H9 (cell line): ENCODE measurements at regions not wholly inside any gene's neighbourhood (a gene's known extent, or its start where the extent isn't known, plus 50 kb on each side); places are given as distances from the start of the nearest gene placed in this dataset.

Source experiments
- DNase-seq: peaks from one replicate; pipeline ENCODE4 v3.0.0-alpha.2; 2017
- H2AFZ ChIP-seq: one replicate; pipeline ENCODE4 v1.6.1; 2013; ENCODE audit warnings: mild to moderate bottlenecking, low read length, control low read depth, moderate library complexity
- H2AK5ac ChIP-seq: 2 replicates; pipeline ENCODE4 v1.6.1; 2013; ENCODE audit warnings: low read length, control low read depth, mixed read lengths; ENCODE audit not compliant: insufficient read length
- H2BK120ac ChIP-seq: one replicate; pipeline ENCODE4 v1.6.1; 2013; ENCODE audit warnings: low read depth, mild to moderate bottlenecking, low read length, control low read depth, inconsistent platforms; ENCODE audit not compliant: poor library complexity, severe bottlenecking
- H2BK12ac ChIP-seq: 2 replicates; pipeline ENCODE4 v1.6.1; 2013; ENCODE audit warnings: low read length, control low read depth, mixed read lengths, low read depth; ENCODE audit not compliant: insufficient read length
- H2BK15ac ChIP-seq: 2 replicates; pipeline ENCODE4 v1.6.1; 2013; ENCODE audit warnings: low read depth, low read length, control low read depth
- H2BK20ac ChIP-seq: one replicate; pipeline ENCODE4 v1.6.1; 2013; ENCODE audit warnings: low read depth, mild to moderate bottlenecking, low read length, control low read depth, inconsistent platforms; ENCODE audit not compliant: poor library complexity, severe bottlenecking
- H2BK5ac ChIP-seq: 2 replicates; pipeline ENCODE4 v1.6.1; 2013; ENCODE audit warnings: low read length, control low read depth, mixed read lengths; ENCODE audit not compliant: insufficient read length
- H3K14ac ChIP-seq: 2 replicates; pipeline ENCODE4 v1.6.1; 2013; ENCODE audit warnings: low read length, control low read depth; ENCODE audit not compliant: insufficient read depth
- H3K18ac ChIP-seq: 2 replicates; pipeline ENCODE4 v1.6.1; 2013; ENCODE audit warnings: low read depth, mild to moderate bottlenecking, mixed read lengths, low read length, control low read depth; ENCODE audit not compliant: insufficient read length
- H3K23ac ChIP-seq: 2 replicates; pipeline ENCODE4 v1.6.1; 2013; ENCODE audit warnings: low read length, control low read depth, mixed read lengths, low read depth; ENCODE audit not compliant: insufficient read length
- H3K23me2 ChIP-seq: 2 replicates; pipeline ENCODE4 v1.6.1; 2013; ENCODE audit warnings: low read depth, mild to moderate bottlenecking, mixed read lengths, low read length, control low read depth; ENCODE audit not compliant: insufficient read length, poor library complexity, severe bottlenecking
- H3K27ac ChIP-seq: 2 replicates; pipeline ENCODE4 v1.5.1; 2013; ENCODE audit warnings: low read length, control low read depth, mixed read lengths, low read depth; ENCODE audit not compliant: insufficient read length
- H3K27me3 ChIP-seq: 2 replicates; pipeline ENCODE4 v1.6.1; 2013; ENCODE audit warnings: low read length, control low read depth, inconsistent platforms; ENCODE audit not compliant: insufficient read depth
- H3K4ac ChIP-seq: 2 replicates; pipeline ENCODE4 v1.6.1; 2013; ENCODE audit warnings: low read depth, mild to moderate bottlenecking, control low read depth, inconsistent platforms, low read length, moderate library complexity
- H3K4me1 ChIP-seq: 2 replicates; pipeline ENCODE4 v1.6.1; 2013; ENCODE audit warnings: low read length, control low read depth, inconsistent platforms; ENCODE audit not compliant: insufficient read depth
- H3K4me2 ChIP-seq: 2 replicates; pipeline ENCODE4 v1.6.1; 2013; ENCODE audit warnings: low read length, control low read depth, mixed read lengths; ENCODE audit not compliant: insufficient read length, insufficient read depth
- H3K56ac ChIP-seq: 2 replicates; pipeline ENCODE4 v1.6.1; 2013; ENCODE audit warnings: low read depth, mild to moderate bottlenecking, mixed read lengths, low read length, control low read depth; ENCODE audit not compliant: insufficient read length
- H3K79me1 ChIP-seq: 2 replicates; pipeline ENCODE4 v1.6.1; 2013; ENCODE audit warnings: low read depth, mild to moderate bottlenecking, moderate library complexity, low read length, control low read depth, inconsistent platforms; ENCODE audit not compliant: insufficient read depth, poor library complexity, severe bottlenecking
- H3K79me2 ChIP-seq: 2 replicates; pipeline ENCODE4 v1.6.1; 2013; ENCODE audit warnings: low read length, control low read depth, inconsistent platforms; ENCODE audit not compliant: insufficient read depth
- H3K9ac ChIP-seq: 2 replicates; pipeline ENCODE4 v1.6.1; 2013; ENCODE audit warnings: low read length, control low read depth, mixed read lengths; ENCODE audit not compliant: insufficient read length; ENCODE audit errors: extremely low read depth
- H3K9me3 ChIP-seq: one replicate; pipeline ENCODE4 v1.6.1; 2013; ENCODE audit warnings: low read depth, low read length, inconsistent platforms; ENCODE audit not compliant: control insufficient read depth
- H3T11ph ChIP-seq: one replicate; pipeline ENCODE4 v1.6.1; 2013; ENCODE audit warnings: mild to moderate bottlenecking, low read length, control low read depth, inconsistent platforms
- H4K20me1 ChIP-seq: one replicate; pipeline ENCODE4 v1.6.1; 2013; ENCODE audit not compliant: control insufficient read depth, insufficient read length, insufficient read depth
- H4K5ac ChIP-seq: 2 replicates; pipeline ENCODE4 v1.6.1; 2013; ENCODE audit warnings: low read depth, mild to moderate bottlenecking, mixed read lengths, low read length, control low read depth; ENCODE audit not compliant: insufficient read length
- H4K8ac ChIP-seq: replicated peaks from 2 replicates; pipeline ENCODE4 v1.6.1; 2013; ENCODE audit warnings: low read length, control low read depth, mixed read lengths, low read depth; ENCODE audit not compliant: insufficient read length
- H4K91ac ChIP-seq: 2 replicates; pipeline ENCODE4 v1.6.1; 2013; ENCODE audit warnings: low read depth, mild to moderate bottlenecking, moderate library complexity, mixed read lengths, low read length, control low read depth; ENCODE audit not compliant: insufficient read length
- H3K27ac Mint-ChIP-seq, 3 experiments: 2 replicates in 2 of 3; 3 replicates in 1 of 3; pipeline ENCODE4 v1.8.0; 2020 to 2021; ENCODE audit warnings: mixed read lengths in 3 of 3, mild to moderate bottlenecking in 1 of 3, moderate library complexity in 1 of 3
- H3K27me3 Mint-ChIP-seq: 2 replicates; pipeline ENCODE4 v1.8.0; 2021; ENCODE audit warnings: low read depth, mild to moderate bottlenecking, moderate library complexity, mixed read lengths
- H3K36me3 Mint-ChIP-seq, 3 experiments: 2 replicates in 2 of 3; 3 replicates in 1 of 3; pipeline ENCODE4 v1.8.0; 2020 to 2021; ENCODE audit warnings: low read depth in 3 of 3, mixed read lengths in 3 of 3; ENCODE audit not compliant: insufficient read depth in 1 of 3
- H3K4me1 Mint-ChIP-seq, 2 experiments: 2 replicates each; pipeline ENCODE4 v1.8.0; 2020; ENCODE audit warnings: mixed read lengths in 2 of 2
- H3K4me3 Mint-ChIP-seq, 2 experiments: 2 replicates in 1 of 2; 3 replicates in 1 of 2; pipeline ENCODE4 v1.8.0; 2020 to 2021; ENCODE audit warnings: mild to moderate bottlenecking in 2 of 2, mixed read lengths in 2 of 2, moderate library complexity in 1 of 2
- H3K9me3 Mint-ChIP-seq, 2 experiments: 2 replicates in 1 of 2; 3 replicates in 1 of 2; pipeline ENCODE4 v1.8.0; 2020; ENCODE audit warnings: mild to moderate bottlenecking in 2 of 2, mixed read lengths in 2 of 2, moderate library complexity in 1 of 2
- CTCF ChIP-seq: fragments of 200-600 bp; sonication (generic); conservative IDR thresholded peaks from 3 replicates; pipeline ENCODE4 v1.8.0; 2021; ENCODE audit warnings: antibody characterized with exemption, mild to moderate bottlenecking
- WGBS: extraction: QIAGEN DNeasy Blood & Tissue Kit; methylation state at CpG from one replicate; pipeline ENCODE4 v1.1.7; 2013; ENCODE audit warnings: missing lambda C conversion rate, low lambda C conversion rate, mixed read lengths; ENCODE audit not compliant: insufficient read length; ENCODE audit errors: extremely low coverage; 5-methylcytosine and 5-hydroxymethylcytosine counted together

DNA sequence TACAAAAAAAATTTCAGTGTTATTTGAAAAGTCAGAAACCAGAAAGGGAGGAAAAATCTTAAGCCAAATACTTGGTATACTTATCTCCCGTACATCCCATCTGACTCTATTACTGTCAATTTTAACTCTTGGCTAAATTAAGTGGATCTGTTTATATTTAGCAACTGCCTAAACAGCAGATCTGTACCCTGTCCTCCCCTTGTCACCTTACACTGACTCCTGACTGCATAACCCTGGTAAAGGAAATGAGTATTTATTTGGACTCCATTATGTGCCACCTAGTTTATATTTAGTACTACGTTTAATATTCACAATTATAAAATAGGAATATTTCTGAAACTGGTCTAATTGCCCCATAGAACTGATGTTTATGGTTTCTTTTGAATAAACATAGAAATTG, 730.2 kb upstream of the GJE1 start:
- no peak for TF ChIP-seq CTCF
- H3K9me3 ChIP-seq: no peaks in the 10 kb centered on the region
- H3K56ac ChIP-seq: no peak overlapping the region
- peaks cover 9 to 11% of the 10 kb centered on the region in 2 experiments for H3K9me3 Mint-ChIP-seq
- H3T11ph ChIP-seq: no peak overlapping the region
- no CpG with 5 or more reads among the region's 2 CpGs for whole genome bisulfite sequencing
- no peak overlapping the region for H3K9ac ChIP-seq
- no peaks in the 10 kb centered on the region for H4K20me1 ChIP-seq
- H3K14ac ChIP-seq: no peak overlapping the region
- no peak overlapping the region for H2AK5ac ChIP-seq
- H2AFZ ChIP-seq: no peak overlapping the region
- no peaks in the 10 kb centered on the region for H3K27me3 ChIP-seq
- no peak overlapping the region for H4K5ac ChIP-seq
- H2BK15ac ChIP-seq: no peak overlapping the region
- H2BK20ac ChIP-seq: no peak overlapping the region
- H2BK120ac ChIP-seq: no peak overlapping the region
- no peaks in the 10 kb centered on the region for H3K79me1 ChIP-seq
- H3K36me3 Mint-ChIP-seq: peaks cover 6 to 11% (median 9%) of the 10 kb centered on the region in 3 experiments
- H3K4me1 ChIP-seq: no peaks in the 10 kb centered on the region
- no peak overlapping the region for H3K4me3 Mint-ChIP-seq
- H3K4me1 Mint-ChIP-seq: no peaks in the 10 kb centered on the region; a peak in 1 of 4 replicates
- no peaks in the 10 kb centered on the region for H3K27me3 Mint-ChIP-seq
- no peaks in the 10 kb centered on the region for H3K23me2 ChIP-seq
- H3K18ac ChIP-seq: no peak overlapping the region
- no peak for DNase-seq
- H4K91ac ChIP-seq: no peak overlapping the region
- no peak overlapping the region for H3K4me2 ChIP-seq
- H3K23ac ChIP-seq: no peak overlapping the region
- no peak overlapping the region for H3K27ac ChIP-seq
- no peak overlapping the region for H3K4ac ChIP-seq
- no peak overlapping the region for H2BK5ac ChIP-seq
- no peak overlapping the region for H2BK12ac ChIP-seq
- H3K79me2 ChIP-seq: no peaks in the 10 kb centered on the region
- no peak overlapping the region for H3K27ac Mint-ChIP-seq
- H4K8ac ChIP-seq: no peak overlapping the region
